ENCODE measurements at regions not wholly inside any gene's neighbourhood (a gene's known extent, or its start where the extent isn't known, plus 50 kb on each side); places are given as distances from the start of the nearest gene placed in this dataset.

- no peak overlapping the region for H3K27ac ChIP-seq (ENCODE audit: extremely low read length, insufficient read depth, low read length)
- no peak overlapping the region for H2AFZ ChIP-seq (ENCODE audit: low read length)
- peaks cover 0 to 7% of the 10 kb centered on the region in 2 experiments; a peak in 1 of 5 replicates for H3K27me3 ChIP-seq (ENCODE audit: control insufficient read depth in 1 of 2, insufficient read depth in 2 of 2, low read length in 2 of 2)
- intact Hi-C loops (cut with micrococcal nuclease; ENCODE audit: unreplicated experiment), result no loop called here
- DNase-seq (ENCODE audit: low spot score), result no peak
- no peak overlapping the region for H3K4me3 ChIP-seq (replicated peaks in 1 of 3; ENCODE audit: insufficient read depth in 1 of 3, low read depth in 2 of 3, low read length in 3 of 3)
- FAIRE-seq, result no peak
- WGBS (ENCODE audit: low lambda C conversion rate), result 23% methylated on average over 2 of the region's 2 CpGs
- H3K4me1 ChIP-seq (ENCODE audit: insufficient read depth, low read length), result no peaks in the 10 kb centered on the region
- H3K4me2 ChIP-seq (ENCODE audit: low read depth, low read length), result no peak overlapping the region
- ChIA-PET POLR2A (no interaction called here), CTCF (ENCODE audit: low intra/inter-chr PET ratio, low total read pairs) (no interaction called here)
- no peaks in the 10 kb centered on the region for H4K20me1 ChIP-seq (ENCODE audit: insufficient read depth, low read length)
- H3K9me3 ChIP-seq (ENCODE audit: low read length), result no peaks in the 10 kb centered on the region
- H3K36me3 ChIP-seq (replicated peaks in 1 of 2; ENCODE audit: control insufficient read depth in 1 of 2, insufficient read depth in 2 of 2, low read length in 2 of 2), result no peaks in the 10 kb centered on the region
- TF ChIP-seq SNAPC5 (CRISPR knock-in tag; IDR thresholded peaks at IDR 0.05; ENCODE audit: borderline replicate concordance) (no peak), ZNF333 (CRISPR knock-in tag; IDR thresholded peaks at IDR 0.05; ENCODE audit: borderline replicate concordance) (no peak), KLF6 (CRISPR knock-in tag; IDR thresholded peaks at IDR 0.05) (no peak), FOSL1 (CRISPR knock-in tag; IDR thresholded peaks at IDR 0.05; ENCODE audit: borderline replicate concordance) (no peak), THAP8 (CRISPR knock-in tag; IDR thresholded peaks at IDR 0.05; ENCODE audit: borderline replicate concordance) (no peak), HMGXB3 (CRISPR knock-in tag; IDR thresholded peaks at IDR 0.05; ENCODE audit: borderline replicate concordance) (no peak), ZKSCAN8 (CRISPR knock-in tag; IDR thresholded peaks at IDR 0.05; ENCODE audit: borderline replicate concordance) (no peak), HNRNPH1 (optimal IDR thresholded peaks at IDR 0.05; ENCODE audit: low read depth, low read length) (no peak), ZNF432 (CRISPR knock-in tag; IDR thresholded peaks at IDR 0.05; ENCODE audit: borderline replicate concordance) (no peak), SCMH1 (CRISPR knock-in tag; IDR thresholded peaks at IDR 0.05; ENCODE audit: borderline replicate concordance) (no peak), SUZ12 (IDR thresholded peaks at IDR 0.05; ENCODE audit: low read depth, low read length) (no peak), ATF5 (CRISPR knock-in tag; IDR thresholded peaks at IDR 0.05; ENCODE audit: low read depth) (no peak), HMG20B (CRISPR knock-in tag; conservative IDR thresholded peaks at IDR 0.05) (no peak), IRX3 (CRISPR knock-in tag; IDR thresholded peaks at IDR 0.05; ENCODE audit: borderline replicate concordance, low read depth) (no peak), ZNF317 (CRISPR knock-in tag; IDR thresholded peaks at IDR 0.05) (no peak)
- no peaks in the 10 kb centered on the region for H3K79me2 ChIP-seq (ENCODE audit: insufficient read depth, low read length)
- in situ Hi-C loops (cut with HindIII; ENCODE audit: extremely low pct_ligation_motif_present, low pct_unique_long_range_greater_than_20kb), result no loop called here
- no peak for ATAC-seq
- no peak overlapping the region for H3K9ac ChIP-seq (ENCODE audit: insufficient read depth, low read depth, low read length)
- BruUV-seq (replicated peaks), result no TSS peak
Measured at GRCh38 chr11:121769191-121769590, 316.4 kb upstream of the SORL1-AS1 start.

All from HepG2 (cell line).